Progenitor cell of endocrine pancreas (in vitro differentiated cells): ENCODE measurements at regions not wholly inside any gene's neighbourhood (a gene's known extent, or its start where the extent isn't known, plus 50 kb on each side); places are given as distances from the start of the nearest gene placed in this dataset.

ENCODE experiments used
- DNase-seq: peaks from one replicate; pipeline ENCODE4 v3.0.0; 2021; ENCODE audit warnings: low spot score; ENCODE audit not compliant: unreplicated experiment
- H3K27ac Mint-ChIP-seq: 2 replicates; pipeline ENCODE4 v1.8.0; 2021; ENCODE audit warnings: mild to moderate bottlenecking, moderate library complexity, mixed read lengths
- H3K27me3 Mint-ChIP-seq: 2 replicates; pipeline ENCODE4 v1.8.0; 2021; ENCODE audit warnings: mixed read lengths
- H3K36me3 Mint-ChIP-seq: 2 replicates; pipeline ENCODE4 v1.8.0; 2022; ENCODE audit warnings: mixed read lengths; ENCODE audit not compliant: insufficient read depth
- H3K4me1 Mint-ChIP-seq: 2 replicates; pipeline ENCODE4 v1.8.0; 2021; ENCODE audit warnings: low read depth, mixed read lengths
- H3K4me3 Mint-ChIP-seq: 2 replicates; pipeline ENCODE4 v1.8.0; 2021; ENCODE audit warnings: low read depth, mild to moderate bottlenecking, moderate library complexity, mixed read lengths
- H3K9me3 Mint-ChIP-seq: 2 replicates; pipeline ENCODE4 v1.8.0; 2021; ENCODE audit warnings: low read depth, mixed read lengths
- CTCF ChIP-seq: fragments of 200-600 bp; sonication (generic); IDR thresholded peaks from one replicate; pipeline ENCODE4 v1.5.0; 2021; ENCODE audit warnings: antibody characterized with exemption, mild to moderate bottlenecking; ENCODE audit not compliant: unreplicated experiment

- no peaks in the 10 kb centered on the region for H3K36me3 Mint-ChIP-seq
- no peaks in the 10 kb centered on the region for H3K27me3 Mint-ChIP-seq
- peaks cover 3% of the 10 kb centered on the region for H3K9me3 Mint-ChIP-seq
- H3K4me1 Mint-ChIP-seq: peaks cover 3% of the 10 kb centered on the region
- no peak overlapping the region for H3K27ac Mint-ChIP-seq
- H3K4me3 Mint-ChIP-seq: no peak overlapping the region
- no peak for DNase-seq
- TF ChIP-seq CTCF: no peak
These were observed 350.1 kb downstream of the ETV1 start for GRCh38 chr7:13639396-13639795.

GRCh38 chr7:13641714-13642113 is 347.8 kb downstream of the ETV1 start:
- peaks cover 3% of the 10 kb centered on the region for H3K4me1 Mint-ChIP-seq
- H3K36me3 Mint-ChIP-seq: peaks cover 1% of the 10 kb centered on the region
- no peak overlapping the region for H3K4me3 Mint-ChIP-seq
- H3K27me3 Mint-ChIP-seq: no peaks in the 10 kb centered on the region
- no peak overlapping the region for H3K27ac Mint-ChIP-seq
- no peak for TF ChIP-seq CTCF
- peaks cover 5% of the 10 kb centered on the region for H3K9me3 Mint-ChIP-seq
- no peak for DNase-seq

GRCh38 chr7:13651167-13651566 is 338.3 kb downstream of the ETV1 start:
- Mint-ChIP-seq H3K4me1 (peaks cover 15% of the 10 kb centered on the region), H3K27me3 (no peaks in the 10 kb centered on the region), H3K27ac (no peak overlapping the region), H3K4me3 (no peak overlapping the region), H3K9me3 (peaks cover 4% of the 10 kb centered on the region), H3K36me3 (peaks cover 3% of the 10 kb centered on the region)
- TF ChIP-seq CTCF: no peak
- no peak for DNase-seq

GRCh38 chr7:13656330-13656729 is 333.1 kb downstream of the ETV1 start:
- Mint-ChIP-seq H3K4me3 (no peak overlapping the region), H3K27me3 (no peaks in the 10 kb centered on the region), H3K9me3 (peaks cover 17% of the 10 kb centered on the region), H3K36me3 (peaks cover 13% of the 10 kb centered on the region), H3K4me1 (no peaks in the 10 kb centered on the region), H3K27ac (no peak overlapping the region)
- DNase-seq: no peak
- TF ChIP-seq CTCF: no peak

GRCh38 chr7:13673290-13673689 is 316.2 kb downstream of the ETV1 start:
- Mint-ChIP-seq H3K4me3 (no peak overlapping the region), H3K27me3 (no peaks in the 10 kb centered on the region), H3K9me3 (peaks cover 57% of the 10 kb centered on the region), H3K27ac (no peak overlapping the region), H3K36me3 (peaks cover 10% of the 10 kb centered on the region), H3K4me1 (no peaks in the 10 kb centered on the region)
- no peak for DNase-seq
- TF ChIP-seq CTCF: no peak
